Lower leg skin (tissue), 3 donors: ENCODE measurements at regions not wholly inside any gene's neighbourhood (a gene's known extent, or its start where the extent isn't known, plus 50 kb on each side); places are given as distances from the start of the nearest gene placed in this dataset.

ENCODE experiments used
- CTCF ChIP-seq, 3 donors: fragments of 450-650 bp; IDR thresholded peaks; one replicate each; pipeline ENCODE4 v1.5.1; 2016; ENCODE audit warnings: antibody characterized with exemption in 3 of 3, mild to moderate bottlenecking in 3 of 3, moderate library complexity in 2 of 3
- POLR2A ChIP-seq, 2 donors: fragments of 450-650 bp; IDR thresholded peaks; one replicate each; pipeline ENCODE4 v1.6.1; 2016 to 2017; ENCODE audit warnings: antibody characterized with exemption in 2 of 2, mild to moderate bottlenecking in 1 of 2, moderate library complexity in 1 of 2

DNA sequence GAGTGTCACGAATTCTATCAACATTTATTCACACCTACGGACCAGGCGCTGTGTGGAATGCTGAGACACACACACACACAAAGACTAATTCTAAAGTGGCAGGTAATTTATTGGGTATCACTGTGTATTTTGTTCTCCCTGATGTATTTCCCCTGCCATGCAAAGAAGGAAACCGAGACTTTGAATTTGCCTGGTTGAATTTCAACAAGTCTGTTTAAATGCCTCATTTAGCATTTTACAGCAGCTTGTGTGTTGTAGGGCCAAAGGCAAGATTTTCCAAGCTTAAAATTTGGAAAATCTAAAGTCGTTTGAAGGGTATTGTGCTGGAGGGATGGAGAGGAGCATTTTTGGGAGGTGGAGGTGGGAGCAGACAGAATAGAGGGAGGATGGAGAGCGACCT, 274.4 kb upstream of the ZFP64 start:
- no peak for TF ChIP-seq CTCF (IDR thresholded peaks at IDR 0.05)
- no peak for TF ChIP-seq POLR2A (IDR thresholded peaks at IDR 0.05)
